ENCODE measurements at regions not wholly inside any gene's neighbourhood (a gene's known extent, or its start where the extent isn't known, plus 50 kb on each side); places are given as distances from the start of the nearest gene placed in this dataset.

DNA sequence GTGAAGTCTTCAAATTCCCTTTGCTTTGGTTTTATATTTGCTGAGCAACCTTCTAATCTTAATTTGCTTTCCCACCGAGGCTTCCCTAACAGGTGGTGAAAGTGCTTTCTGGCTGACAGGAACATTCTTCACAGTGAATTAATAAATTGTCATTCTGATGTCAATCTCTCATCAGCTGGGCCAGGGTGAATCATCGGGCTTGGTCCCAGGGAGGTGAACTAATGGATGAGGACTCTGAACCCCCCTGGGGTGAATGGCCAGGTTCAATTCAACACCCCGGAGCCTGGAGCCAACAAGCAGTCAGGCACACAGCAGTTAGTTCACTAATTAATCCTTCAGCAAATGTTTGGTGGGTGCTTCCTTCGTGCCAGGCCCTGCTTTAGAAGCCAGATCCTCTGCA lies 155.4 kb upstream of the PDGFD start:
- Mint-ChIP-seq H3K36me3 (no peaks in the 10 kb centered on the region), H3K4me1 (no peaks in the 10 kb centered on the region), H3K4me3 (no peak overlapping the region), H3K27ac (no peak overlapping the region), H3K9me3 (peaks cover 0 to 3% (median 0%) of the 10 kb centered on the region in 8 donors), H3K27me3 (peaks cover 2 to 3% of the 10 kb centered on the region in 2 donors)
- intact Hi-C loops (cut with micrococcal nuclease) = no loop called here
- Histone ChIP-seq H3K4me1 (ENCODE audit: insufficient read depth, low read length) (no peaks in the 10 kb centered on the region), H3K4me3 (ENCODE audit: low read length in 2 of 2) (no peak overlapping the region), H3K27me3 (ENCODE audit: insufficient read depth, low read length) (no peaks in the 10 kb centered on the region), H3K9me3 (ENCODE audit: control insufficient read depth in 1 of 2, low read length in 2 of 2) (no peaks in the 10 kb centered on the region), H3K27ac (ENCODE audit: low read depth, low read length) (no peak overlapping the region), H3K36me3 (ENCODE audit: insufficient read depth, low read length) (no peaks in the 10 kb centered on the region)
- POLR2A ChIA-PET (ENCODE audit: partially characterized antibody) = no interaction called here
- CTCF ChIA-PET (ENCODE audit: partially characterized antibody) = no interaction called here
- no peak for DNase-seq

DNA sequence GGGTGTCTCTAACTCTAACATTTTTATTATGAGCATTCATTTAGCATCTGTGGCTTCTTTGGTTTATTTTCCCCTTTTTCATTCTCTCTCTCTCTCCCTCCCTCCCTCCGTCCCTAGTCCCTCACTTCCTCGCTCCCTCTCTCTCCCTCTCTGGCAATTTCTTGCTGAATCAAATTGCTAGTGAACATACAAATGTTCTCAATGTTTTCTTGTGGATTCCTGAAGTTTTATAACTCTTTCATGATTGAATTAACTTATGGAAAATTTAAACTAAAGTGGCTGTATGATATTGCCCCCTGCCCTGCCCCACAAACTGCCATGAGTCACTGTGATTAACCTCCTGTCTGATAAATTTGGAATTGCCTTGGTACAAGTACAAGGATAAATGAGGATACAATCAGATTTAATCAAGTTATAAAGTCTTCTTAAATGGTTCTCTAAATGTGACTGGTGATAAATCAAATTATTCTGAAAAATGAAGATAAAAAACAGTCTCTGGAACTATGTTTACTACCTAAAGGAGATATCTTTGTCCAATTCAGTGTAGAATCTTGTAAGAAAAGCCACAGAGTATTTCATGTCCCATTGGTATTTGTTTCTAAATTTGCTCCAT lies 143.0 kb upstream of the PDGFD start:
- no peak overlapping the region for H3K4me3 ChIP-seq (ENCODE audit: low read length in 2 of 2)
- DNase-seq = no peak
- no peaks in the 10 kb centered on the region for H3K27me3 ChIP-seq (ENCODE audit: insufficient read depth, low read length)
- Mint-ChIP-seq H3K4me1 (no peaks in the 10 kb centered on the region), H3K36me3 (no peaks in the 10 kb centered on the region), H3K27me3 (peaks cover 0 to 2% of the 10 kb centered on the region in 2 donors), H3K9me3 (no peaks in the 10 kb centered on the region), H3K4me3 (no peak overlapping the region), H3K27ac (no peak overlapping the region)
- H3K36me3 ChIP-seq (ENCODE audit: insufficient read depth, low read length) = no peaks in the 10 kb centered on the region
- no peak overlapping the region for H3K27ac ChIP-seq (ENCODE audit: low read depth, low read length)
- ChIA-PET CTCF (ENCODE audit: partially characterized antibody) (no interaction called here), POLR2A (ENCODE audit: partially characterized antibody) (no interaction called here)
- no peaks in the 10 kb centered on the region for H3K4me1 ChIP-seq (ENCODE audit: insufficient read depth, low read length)
- H3K9me3 ChIP-seq (ENCODE audit: control insufficient read depth in 1 of 2, low read length in 2 of 2) = no peaks in the 10 kb centered on the region
- intact Hi-C loops (cut with micrococcal nuclease) = no loop called here

DNA sequence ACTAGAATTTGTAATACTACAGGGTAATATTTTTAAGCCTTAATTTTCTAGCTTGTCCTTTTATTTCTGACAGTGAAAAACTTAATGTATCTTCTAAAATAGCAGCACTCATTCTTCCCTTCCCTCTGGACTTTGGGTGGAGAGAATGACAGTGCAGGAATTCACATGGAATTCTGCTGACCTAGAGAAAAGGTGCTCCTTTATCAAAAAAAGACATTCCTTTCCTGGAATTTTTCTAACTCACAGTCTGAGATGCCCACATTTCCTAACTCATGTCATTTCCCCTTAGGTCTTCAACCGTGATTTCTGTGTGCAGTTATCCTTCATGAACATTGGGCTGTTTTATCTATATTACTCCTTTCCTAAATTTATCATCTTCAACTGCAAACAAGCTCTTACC lies 137.8 kb upstream of the PDGFD start:
- intact Hi-C loops (cut with micrococcal nuclease) = no loop called here
- Histone ChIP-seq H3K27me3 (ENCODE audit: insufficient read depth, low read length) (no peaks in the 10 kb centered on the region), H3K27ac (ENCODE audit: low read depth, low read length) (no peak overlapping the region), H3K36me3 (ENCODE audit: insufficient read depth, low read length) (no peaks in the 10 kb centered on the region), H3K9me3 (ENCODE audit: control insufficient read depth in 1 of 2, low read length in 2 of 2) (no peaks in the 10 kb centered on the region), H3K4me3 (ENCODE audit: low read length in 2 of 2) (no peak overlapping the region), H3K4me1 (ENCODE audit: insufficient read depth, low read length) (no peaks in the 10 kb centered on the region)
- no peaks in the 10 kb centered on the region for H3K36me3 Mint-ChIP-seq
- H3K27me3 Mint-ChIP-seq = peaks cover 2 to 3% of the 10 kb centered on the region in 2 donors
- no peaks in the 10 kb centered on the region for H3K4me1 Mint-ChIP-seq
- no peak overlapping the region for H3K4me3 Mint-ChIP-seq
- POLR2A ChIA-PET (ENCODE audit: partially characterized antibody) = no interaction called here
- no peak for DNase-seq
- no peak overlapping the region for H3K27ac Mint-ChIP-seq
- no peaks in the 10 kb centered on the region for H3K9me3 Mint-ChIP-seq
- CTCF ChIA-PET (ENCODE audit: partially characterized antibody) = interaction anchor here (0.6 to 0.7 kb wide), 2 partner anchors 76 to 661 kb away, joined by 3 to 4 read pairs; no protein-coding TSS in a partner anchor

DNA sequence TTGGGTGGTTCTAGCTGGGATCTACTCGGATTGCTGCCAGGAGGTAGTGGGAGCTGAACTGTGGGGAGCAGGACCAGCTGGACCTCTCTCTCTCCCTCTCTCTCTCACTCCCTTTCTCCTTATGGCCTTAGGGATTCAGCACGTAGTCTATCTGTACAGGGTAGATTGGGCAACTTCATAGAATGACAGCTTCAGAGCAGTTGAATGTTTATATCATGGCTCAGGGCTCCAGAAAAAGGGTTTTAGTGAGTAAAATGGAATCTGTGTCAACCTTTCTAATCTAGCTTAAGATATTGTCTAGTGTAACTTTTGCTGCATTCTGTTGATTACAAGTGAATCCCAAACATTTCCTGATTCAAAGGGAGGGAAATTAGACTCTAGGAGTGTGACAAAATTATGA lies 127.7 kb upstream of the PDGFD start:
- intact Hi-C loops (cut with micrococcal nuclease) = no loop called here
- no peaks in the 10 kb centered on the region for H3K27me3 ChIP-seq (ENCODE audit: insufficient read depth, low read length)
- DNase-seq = no peak
- no peak overlapping the region for H3K4me3 ChIP-seq (ENCODE audit: low read length in 2 of 2)
- Mint-ChIP-seq H3K27me3 (no peaks in the 10 kb centered on the region), H3K36me3 (no peaks in the 10 kb centered on the region), H3K4me3 (no peak overlapping the region), H3K4me1 (no peaks in the 10 kb centered on the region), H3K27ac (no peak overlapping the region), H3K9me3 (no peaks in the 10 kb centered on the region)
- ChIA-PET POLR2A (ENCODE audit: partially characterized antibody) (no interaction called here), CTCF (ENCODE audit: partially characterized antibody) (no interaction called here)
- H3K36me3 ChIP-seq (ENCODE audit: insufficient read depth, low read length) = no peaks in the 10 kb centered on the region
- no peak overlapping the region for H3K27ac ChIP-seq (ENCODE audit: low read depth, low read length)
- H3K4me1 ChIP-seq (ENCODE audit: insufficient read depth, low read length) = no peaks in the 10 kb centered on the region
- no peaks in the 10 kb centered on the region for H3K9me3 ChIP-seq (ENCODE audit: control insufficient read depth in 1 of 2, low read length in 2 of 2)

DNA sequence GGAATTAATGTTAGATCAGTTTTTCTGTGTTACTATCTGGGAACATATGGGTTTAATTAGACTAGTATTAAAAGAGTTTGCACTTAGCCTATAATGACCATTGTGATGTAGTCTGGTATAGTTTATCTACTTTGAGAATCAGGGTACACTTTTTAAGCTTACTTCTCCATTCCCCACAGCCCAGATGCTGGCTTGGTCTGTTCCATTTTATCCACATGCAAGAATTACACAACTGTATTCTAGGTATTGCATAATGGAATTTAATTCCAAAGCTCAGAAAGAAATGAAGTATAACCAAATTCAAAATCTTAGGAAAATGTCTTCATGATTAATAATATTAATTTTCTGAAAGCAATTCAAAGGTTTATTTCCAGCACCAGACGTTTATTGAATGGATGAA lies 122.2 kb upstream of the PDGFD start:
- Mint-ChIP-seq H3K4me3 (no peak overlapping the region), H3K27me3 (peaks cover 2 to 3% of the 10 kb centered on the region in 2 donors), H3K9me3 (peaks cover 0 to 3% (median 0%) of the 10 kb centered on the region in 8 donors), H3K36me3 (no peaks in the 10 kb centered on the region), H3K27ac (no peak overlapping the region), H3K4me1 (no peaks in the 10 kb centered on the region)
- no peaks in the 10 kb centered on the region for H3K27me3 ChIP-seq (ENCODE audit: insufficient read depth, low read length)
- intact Hi-C loops (cut with micrococcal nuclease) = no loop called here
- H3K4me1 ChIP-seq (ENCODE audit: insufficient read depth, low read length) = no peaks in the 10 kb centered on the region
- CTCF ChIA-PET (ENCODE audit: partially characterized antibody) = no interaction called here
- H3K4me3 ChIP-seq (ENCODE audit: low read length in 2 of 2) = no peak overlapping the region
- H3K27ac ChIP-seq (ENCODE audit: low read depth, low read length) = no peak overlapping the region
- no peak for DNase-seq
- POLR2A ChIA-PET (ENCODE audit: partially characterized antibody) = no interaction called here
- H3K36me3 ChIP-seq (ENCODE audit: insufficient read depth, low read length) = no peaks in the 10 kb centered on the region
- H3K9me3 ChIP-seq (ENCODE audit: control insufficient read depth in 1 of 2, low read length in 2 of 2) = no peaks in the 10 kb centered on the region

DNA sequence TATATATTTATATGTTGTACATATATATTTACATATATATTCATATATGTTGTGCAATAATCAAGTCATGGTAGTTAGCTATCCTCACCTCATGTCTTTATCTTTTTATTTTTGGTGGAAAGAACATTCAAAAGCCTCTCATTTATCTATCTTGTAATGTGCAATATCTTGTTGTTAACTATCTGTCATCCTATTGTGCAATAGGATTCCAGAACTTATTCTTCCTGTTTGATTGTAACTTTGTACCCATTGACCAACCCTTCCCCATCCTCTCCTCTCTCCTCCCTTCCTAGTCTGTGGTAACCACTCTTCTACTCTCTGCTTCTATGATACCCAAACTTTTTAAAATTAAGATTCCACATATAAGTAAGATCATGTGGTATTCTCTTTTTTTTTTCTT lies 115.6 kb upstream of the PDGFD start:
- CTCF ChIA-PET (ENCODE audit: partially characterized antibody) = no interaction called here
- H3K9me3 Mint-ChIP-seq = no peaks in the 10 kb centered on the region
- H3K27ac Mint-ChIP-seq = no peak overlapping the region

DNA sequence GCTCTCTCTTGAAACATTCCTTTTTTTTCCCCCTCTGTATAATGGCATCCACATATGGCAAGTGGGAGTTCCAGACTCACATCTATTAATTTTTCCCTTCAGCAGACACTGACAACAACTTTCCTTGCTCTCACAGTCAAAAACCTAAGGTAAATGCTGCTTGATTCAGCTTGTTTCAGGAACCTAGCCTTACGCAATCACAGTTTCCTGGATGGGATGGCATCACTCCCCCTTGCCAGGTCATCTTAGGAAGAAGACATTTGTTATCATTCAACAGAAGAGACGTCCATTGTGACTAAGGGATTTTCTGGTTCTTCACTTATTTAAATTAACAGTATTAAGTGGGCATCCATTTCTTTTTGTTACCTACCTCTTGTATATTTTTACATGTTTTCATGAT lies 112.0 kb upstream of the PDGFD start:
- no peak overlapping the region for H3K27ac Mint-ChIP-seq
- DNase-seq = no peak
- Histone ChIP-seq H3K4me3 (ENCODE audit: low read length in 2 of 2) (no peak overlapping the region), H3K27me3 (ENCODE audit: insufficient read depth, low read length) (no peaks in the 10 kb centered on the region), H3K27ac (ENCODE audit: low read depth, low read length) (no peak overlapping the region), H3K36me3 (ENCODE audit: insufficient read depth, low read length) (no peaks in the 10 kb centered on the region), H3K4me1 (ENCODE audit: insufficient read depth, low read length) (no peaks in the 10 kb centered on the region), H3K9me3 (ENCODE audit: control insufficient read depth in 1 of 2, low read length in 2 of 2) (no peaks in the 10 kb centered on the region)
- H3K4me1 Mint-ChIP-seq = no peaks in the 10 kb centered on the region
- H3K4me3 Mint-ChIP-seq = no peak overlapping the region
- H3K9me3 Mint-ChIP-seq = no peaks in the 10 kb centered on the region
- H3K36me3 Mint-ChIP-seq = no peaks in the 10 kb centered on the region
- POLR2A ChIA-PET (ENCODE audit: partially characterized antibody) = no interaction called here
- no peaks in the 10 kb centered on the region for H3K27me3 Mint-ChIP-seq
- intact Hi-C loops (cut with micrococcal nuclease) = no loop called here
- CTCF ChIA-PET (ENCODE audit: partially characterized antibody) = no interaction called here

More for the DNA sequence above, 115.6 kb upstream of the PDGFD start:
- Histone ChIP-seq H3K4me3 (ENCODE audit: low read length in 2 of 2) (no peak overlapping the region), H3K36me3 (ENCODE audit: insufficient read depth, low read length) (no peaks in the 10 kb centered on the region), H3K4me1 (ENCODE audit: insufficient read depth, low read length) (no peaks in the 10 kb centered on the region), H3K27ac (ENCODE audit: low read depth, low read length) (no peak overlapping the region), H3K27me3 (ENCODE audit: insufficient read depth, low read length) (no peaks in the 10 kb centered on the region), H3K9me3 (ENCODE audit: control insufficient read depth in 1 of 2, low read length in 2 of 2) (no peaks in the 10 kb centered on the region)
- POLR2A ChIA-PET (ENCODE audit: partially characterized antibody) = no interaction called here
- H3K4me3 Mint-ChIP-seq = no peak overlapping the region
- DNase-seq = no peak
- peaks cover 2 to 3% of the 10 kb centered on the region in 2 donors for H3K27me3 Mint-ChIP-seq
- H3K36me3 Mint-ChIP-seq = no peaks in the 10 kb centered on the region
- H3K4me1 Mint-ChIP-seq = no peaks in the 10 kb centered on the region
- intact Hi-C loops (cut with micrococcal nuclease) = no loop called here

DNA sequence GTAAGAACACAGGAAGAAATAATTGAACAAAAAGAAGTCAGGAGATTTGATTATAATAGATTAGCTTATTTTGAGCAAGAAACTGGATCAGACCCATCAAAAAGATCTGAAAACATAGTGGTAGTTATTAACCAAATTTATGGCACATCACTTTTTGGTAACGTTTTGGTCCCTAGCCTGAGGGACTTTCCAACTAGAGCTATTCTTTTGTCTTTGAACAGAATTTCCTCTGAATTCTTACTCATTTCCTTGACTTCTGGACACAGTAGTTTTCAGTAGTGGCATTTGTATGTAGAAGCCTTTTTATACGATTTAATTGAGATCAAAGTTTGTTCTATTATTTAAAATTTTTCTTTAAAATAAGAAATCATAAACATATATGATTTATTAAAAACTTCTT lies 96.5 kb upstream of the PDGFD start:
- Histone ChIP-seq H3K4me1 (ENCODE audit: insufficient read depth, low read length) (no peaks in the 10 kb centered on the region), H3K36me3 (ENCODE audit: insufficient read depth, low read length) (no peaks in the 10 kb centered on the region), H3K4me3 (ENCODE audit: low read length in 2 of 2) (no peak overlapping the region), H3K27ac (ENCODE audit: low read depth, low read length) (no peak overlapping the region), H3K9me3 (ENCODE audit: control insufficient read depth in 1 of 2, low read length in 2 of 2) (no peaks in the 10 kb centered on the region), H3K27me3 (ENCODE audit: insufficient read depth, low read length) (no peaks in the 10 kb centered on the region)
- Mint-ChIP-seq H3K27me3 (peaks cover 0 to 2% of the 10 kb centered on the region in 2 donors), H3K9me3 (peaks cover 0 to under 1% (median 0%) of the 10 kb centered on the region in 8 donors), H3K4me1 (no peaks in the 10 kb centered on the region), H3K27ac (no peak overlapping the region), H3K36me3 (no peaks in the 10 kb centered on the region), H3K4me3 (no peak overlapping the region)
- intact Hi-C loops (cut with micrococcal nuclease) = no loop called here
- DNase-seq = no peak
- CTCF ChIA-PET (ENCODE audit: partially characterized antibody) = no interaction called here
- POLR2A ChIA-PET (ENCODE audit: partially characterized antibody) = no interaction called here
